HG03439 (cell line): ENCODE measurements at regions not wholly inside any gene's neighbourhood (a gene's known extent, or its start where the extent isn't known, plus 50 kb on each side); places are given as distances from the start of the nearest gene placed in this dataset.
A peak's percentile ranks its signal among the peaks of the same experiment; 100 is the strongest.
"Not testable (repeated sequence)": the region's sequence is repeated elsewhere in the genome, so short reads cannot be mapped to it uniquely, and the experiment has no call there.

Source experiments
- ATAC-seq: cut with Tn5 transposase; IDR thresholded peaks from one replicate; pipeline ENCODE4 v1.9.1; 2021; ENCODE audit warnings: mild to moderate bottlenecking, moderate library complexity; ENCODE audit not compliant: unreplicated experiment

DNA sequence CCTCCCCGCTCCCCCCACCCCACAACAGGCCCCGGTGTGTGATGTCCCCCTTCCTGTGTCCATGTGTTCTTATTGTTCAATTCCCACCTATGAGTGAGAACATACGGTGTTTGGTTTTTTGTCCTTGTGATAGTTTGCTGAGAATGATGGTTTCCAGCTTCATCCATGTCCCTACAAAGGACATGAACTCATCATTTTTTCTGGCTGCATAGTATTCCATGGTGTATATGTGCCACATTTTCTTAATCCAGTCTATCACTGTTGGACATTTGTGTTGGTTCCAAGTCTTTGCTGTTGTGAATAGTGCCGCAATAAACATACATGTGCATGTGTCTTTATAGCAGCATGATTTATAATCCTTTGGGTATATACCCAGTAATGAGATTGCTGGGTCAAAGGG lies 104.3 kb downstream of the MTPN start:
- ATAC-seq, result not testable (repeated sequence)

DNA sequence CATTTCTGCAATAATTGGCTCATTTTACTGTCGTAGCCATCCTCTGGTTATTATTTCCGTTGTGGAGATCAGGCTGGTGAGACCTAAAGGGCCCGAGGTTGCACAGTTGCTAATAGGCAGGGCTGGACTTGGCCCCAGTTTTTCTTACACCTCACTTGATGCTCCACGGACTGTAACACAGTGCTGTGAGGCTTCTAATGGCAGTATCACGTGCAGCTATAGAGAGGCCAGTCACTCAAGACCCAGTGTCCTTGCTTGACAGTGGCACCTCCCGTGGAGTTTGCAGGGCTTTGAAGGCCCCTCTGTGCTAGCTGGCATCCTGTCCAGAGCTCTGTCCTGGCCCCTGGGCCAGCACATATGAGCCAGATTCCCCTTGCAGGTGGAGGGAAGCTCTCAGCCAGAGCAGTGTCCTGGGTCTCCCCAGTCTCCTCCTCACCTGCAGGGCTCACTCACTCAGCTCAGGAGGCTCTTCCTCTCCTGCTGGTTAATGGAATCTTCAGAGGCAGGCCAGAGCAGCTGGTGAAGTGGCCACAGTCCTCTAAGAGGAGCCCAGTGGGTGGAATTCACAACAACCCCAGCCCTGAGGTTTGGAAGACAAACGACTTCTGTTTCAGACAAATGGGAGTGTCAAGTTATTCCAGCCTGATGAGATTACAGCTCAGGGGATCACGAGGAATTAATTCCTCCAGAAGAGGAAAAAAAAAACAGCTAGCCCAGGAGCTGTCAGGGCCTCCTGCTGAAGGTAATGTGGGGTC lies 114.2 kb upstream of the FAM180A start:
- ATAC-seq, result no peak

DNA sequence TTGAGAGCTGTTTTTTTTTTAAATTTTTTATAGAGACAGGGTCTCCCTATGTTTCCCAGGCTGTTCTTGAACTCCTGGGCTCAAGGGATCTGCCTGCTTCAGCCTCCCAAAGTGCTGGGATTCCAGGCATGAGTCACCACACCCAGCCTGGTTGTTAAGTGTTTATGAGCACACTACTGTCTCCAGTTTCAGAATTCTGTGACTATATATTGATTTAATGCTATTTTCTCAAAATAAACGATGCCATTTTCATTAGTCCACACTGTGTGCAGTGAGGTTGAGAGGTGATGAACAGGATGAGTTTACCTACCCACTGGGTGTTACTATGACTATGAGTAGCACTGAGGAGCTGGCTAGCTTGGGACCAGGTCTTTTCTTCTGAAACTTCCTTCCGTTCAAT lies 110.9 kb upstream of the FAM180A start:
- ATAC-seq, result no peak

DNA sequence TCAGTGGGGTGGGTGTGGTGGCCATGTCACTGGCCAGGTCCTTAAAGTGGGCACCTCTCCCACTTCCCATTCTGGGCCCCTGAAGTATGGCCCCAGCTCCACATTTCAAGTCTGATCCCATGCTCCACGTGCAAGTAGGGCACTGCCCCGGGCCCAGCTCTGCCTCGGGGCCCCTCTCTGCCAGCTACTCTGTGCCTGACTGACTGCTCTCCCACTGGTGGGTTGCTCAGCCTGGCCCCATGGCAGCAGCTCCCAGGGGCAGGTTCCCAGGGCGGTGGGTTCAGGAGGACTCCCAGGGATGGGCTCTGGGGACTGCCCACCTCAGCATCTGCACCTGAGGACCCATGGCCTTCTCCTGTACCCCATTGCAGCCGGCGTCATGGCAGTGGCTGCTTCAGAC lies 110.2 kb upstream of the FAM180A start:
- no peak for ATAC-seq

DNA sequence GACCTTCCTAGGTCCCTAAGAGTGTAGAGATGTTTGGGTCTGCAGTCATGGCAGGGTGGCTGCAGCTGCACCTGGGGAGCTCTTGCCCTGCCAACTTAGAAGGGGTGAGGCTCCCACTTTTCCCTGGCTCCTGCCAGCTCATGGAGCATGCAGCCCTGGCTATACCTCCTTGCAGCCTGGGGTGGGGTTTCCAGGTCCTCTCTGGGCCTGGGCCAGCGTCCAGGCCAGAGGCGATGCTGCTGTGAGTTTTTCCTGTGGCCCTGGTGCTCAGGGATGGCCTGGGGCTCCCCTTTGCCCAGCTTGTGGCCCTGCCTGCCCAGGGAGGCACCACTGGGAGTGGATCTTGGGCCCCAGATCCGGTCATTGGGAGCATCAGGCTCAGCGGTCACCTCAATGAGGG lies 109.8 kb upstream of the FAM180A start:
- no peak for ATAC-seq

DNA sequence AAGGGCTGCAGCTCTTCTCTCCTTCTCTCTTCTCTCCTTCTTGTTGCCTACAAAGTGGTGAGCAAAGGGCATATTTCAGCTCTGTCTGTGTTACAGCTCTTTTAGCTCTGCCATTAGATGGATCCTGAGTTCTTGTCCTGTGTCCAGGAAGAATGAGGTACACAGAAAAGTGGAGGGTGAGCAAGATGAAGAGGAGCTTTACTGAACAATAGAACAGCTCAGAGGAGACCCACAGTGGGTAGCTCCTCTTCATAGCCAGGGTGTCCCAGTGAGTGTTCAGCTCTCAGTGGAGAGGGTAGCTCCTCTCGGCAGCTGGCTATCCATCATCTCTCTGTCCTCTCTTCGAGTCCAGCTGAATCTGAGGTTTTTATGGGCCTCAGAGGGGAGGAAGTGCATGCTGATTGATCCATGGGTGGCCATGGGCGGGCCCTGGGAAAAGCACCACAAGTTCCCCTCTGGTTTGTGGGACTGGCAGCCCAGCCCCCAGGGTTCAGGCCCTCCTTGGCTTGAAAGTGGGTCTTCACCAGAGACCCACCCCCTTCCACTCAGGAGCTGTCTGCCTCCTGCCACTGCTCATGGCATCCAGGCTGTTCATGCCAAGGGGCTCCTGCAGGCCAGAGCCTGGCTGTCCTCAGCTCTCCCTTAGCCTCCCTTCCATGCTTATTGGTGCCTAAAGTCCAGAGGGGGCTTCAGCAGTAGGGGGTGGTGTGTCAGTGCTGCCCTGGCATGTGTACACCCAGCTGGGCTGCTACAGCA lies 109.1 kb upstream of the FAM180A start:
- no peak for ATAC-seq

DNA sequence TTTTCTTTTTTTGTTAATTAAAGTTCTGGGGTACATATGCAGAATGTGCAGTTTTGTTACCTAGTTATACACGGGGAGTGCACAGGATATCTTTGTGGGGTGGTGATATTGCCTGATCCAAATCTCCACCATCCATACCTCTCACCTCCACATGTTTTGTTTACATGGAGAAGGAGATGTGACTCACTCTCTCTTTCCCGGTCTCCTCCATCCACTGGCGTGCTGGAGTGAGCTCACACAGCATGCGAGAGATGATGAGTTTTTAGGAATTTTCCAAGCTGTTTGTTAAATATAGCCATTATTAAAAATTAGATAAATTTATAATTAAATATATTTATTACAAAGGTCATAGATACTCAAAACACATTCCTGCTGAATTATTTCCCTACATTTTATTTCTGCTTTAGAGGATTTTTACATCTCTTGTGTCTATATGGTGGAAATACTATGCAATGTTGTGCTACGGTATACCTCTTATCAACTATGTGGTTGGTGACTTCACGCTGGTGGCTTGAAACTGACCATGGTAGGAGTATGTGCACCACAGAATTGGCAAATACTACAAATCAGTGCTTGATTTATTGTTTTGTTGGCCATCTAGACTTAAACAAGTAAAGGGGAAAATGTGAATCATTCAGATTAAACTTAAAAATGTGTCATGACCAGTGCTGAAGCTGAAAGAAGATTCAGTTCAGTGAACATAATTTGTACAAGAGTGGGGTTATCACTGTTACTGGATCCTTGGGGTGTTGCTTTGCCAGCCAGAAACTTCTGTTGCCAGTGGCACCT lies 107.9 kb upstream of the FAM180A start:
- no peak for ATAC-seq

DNA sequence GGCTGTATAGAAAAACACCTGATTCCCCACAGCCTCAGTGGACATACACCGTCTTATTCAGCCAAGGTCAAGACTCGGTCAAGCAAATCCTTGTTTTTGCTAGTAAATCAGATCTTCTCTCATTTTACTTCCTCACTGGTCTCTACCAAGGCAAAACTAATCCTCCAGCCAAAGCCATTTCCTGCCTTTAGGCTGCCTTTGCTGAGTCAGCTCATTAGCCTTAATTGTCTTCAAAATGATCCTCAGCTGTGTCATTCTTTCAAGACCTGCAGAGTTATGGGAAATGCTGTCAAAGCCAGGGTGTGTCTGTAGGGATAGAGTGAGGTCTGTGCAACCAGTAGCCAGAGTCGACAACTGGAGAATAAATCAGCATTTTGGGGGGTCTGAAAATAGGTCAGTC lies 107.2 kb upstream of the FAM180A start:
- ATAC-seq, result no peak

DNA sequence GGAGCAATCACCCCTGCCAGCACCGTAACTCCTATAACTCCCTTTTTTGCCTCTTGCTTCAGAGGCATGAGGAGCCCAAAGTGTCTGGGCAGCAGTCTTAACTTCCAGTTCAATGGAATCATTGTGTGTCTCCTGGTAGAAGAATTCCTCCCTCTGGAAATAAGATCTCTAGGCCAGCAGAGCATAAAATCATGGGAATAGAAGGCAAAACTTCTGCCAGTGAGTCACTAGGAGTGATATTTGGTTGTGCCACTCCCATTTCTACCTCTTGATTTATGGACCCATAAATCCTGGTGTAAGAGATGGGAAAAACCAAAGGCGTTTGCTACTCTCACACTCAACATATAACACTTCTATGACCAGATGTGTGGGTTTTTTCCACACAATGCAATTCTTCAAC lies 104.9 kb upstream of the FAM180A start:
- no peak for ATAC-seq

DNA sequence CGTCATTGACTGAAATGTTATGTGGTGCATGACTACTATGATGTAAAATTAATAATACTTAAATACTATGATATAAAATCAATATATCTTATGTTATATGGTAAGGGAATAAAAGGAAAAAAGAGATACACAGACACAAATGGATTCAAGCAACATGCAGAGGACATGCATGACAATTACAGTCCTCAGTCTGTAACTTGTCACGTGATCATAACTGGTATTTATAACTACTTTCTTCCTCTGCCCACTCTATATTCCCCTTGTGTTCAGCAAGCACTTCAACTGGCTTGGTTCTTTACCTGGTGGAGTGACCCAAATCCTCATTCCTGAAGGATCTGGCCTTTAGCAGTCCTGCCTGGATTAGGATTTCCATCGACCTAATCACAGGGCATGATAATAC lies 104.4 kb upstream of the FAM180A start:
- no peak for ATAC-seq

DNA sequence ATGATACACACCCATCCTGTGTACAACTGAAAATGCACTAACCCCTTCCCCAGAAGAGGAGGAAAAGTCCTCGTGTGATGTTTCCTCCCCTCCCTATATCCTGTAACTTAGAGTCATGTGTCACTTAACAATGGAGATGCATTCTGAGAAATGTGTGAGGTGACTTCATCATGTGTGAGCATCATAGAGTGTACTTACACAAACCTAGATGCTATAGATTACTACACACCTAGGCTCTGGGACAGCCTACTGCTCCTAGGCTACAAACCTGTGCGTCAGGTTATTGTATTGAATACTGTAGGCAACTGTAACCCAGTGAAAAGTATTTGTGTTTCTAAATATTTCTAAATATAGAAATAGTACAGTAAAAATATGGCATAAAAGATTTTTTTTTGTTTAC lies 98.6 kb upstream of the FAM180A start:
- no peak for ATAC-seq

DNA sequence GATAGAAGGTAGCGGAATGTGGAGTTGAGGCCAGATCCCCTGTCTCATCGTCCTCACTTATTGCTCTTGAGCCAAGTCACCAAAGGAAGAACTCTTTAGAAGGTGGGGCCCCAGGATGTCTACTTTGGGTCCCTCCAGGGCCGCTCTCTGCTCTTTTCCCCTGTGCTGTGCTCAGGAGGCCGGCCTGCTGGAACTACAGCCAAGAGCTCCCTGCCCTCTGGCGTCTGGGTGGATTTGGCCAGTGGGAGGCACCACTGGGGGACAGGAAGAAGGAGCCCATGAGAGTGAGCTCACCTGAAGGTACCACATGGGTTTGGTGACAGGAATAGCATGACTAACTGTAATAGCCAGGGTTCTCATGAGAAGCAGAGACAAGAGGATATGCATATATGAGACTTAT lies 97.7 kb upstream of the FAM180A start:
- no peak for ATAC-seq

DNA sequence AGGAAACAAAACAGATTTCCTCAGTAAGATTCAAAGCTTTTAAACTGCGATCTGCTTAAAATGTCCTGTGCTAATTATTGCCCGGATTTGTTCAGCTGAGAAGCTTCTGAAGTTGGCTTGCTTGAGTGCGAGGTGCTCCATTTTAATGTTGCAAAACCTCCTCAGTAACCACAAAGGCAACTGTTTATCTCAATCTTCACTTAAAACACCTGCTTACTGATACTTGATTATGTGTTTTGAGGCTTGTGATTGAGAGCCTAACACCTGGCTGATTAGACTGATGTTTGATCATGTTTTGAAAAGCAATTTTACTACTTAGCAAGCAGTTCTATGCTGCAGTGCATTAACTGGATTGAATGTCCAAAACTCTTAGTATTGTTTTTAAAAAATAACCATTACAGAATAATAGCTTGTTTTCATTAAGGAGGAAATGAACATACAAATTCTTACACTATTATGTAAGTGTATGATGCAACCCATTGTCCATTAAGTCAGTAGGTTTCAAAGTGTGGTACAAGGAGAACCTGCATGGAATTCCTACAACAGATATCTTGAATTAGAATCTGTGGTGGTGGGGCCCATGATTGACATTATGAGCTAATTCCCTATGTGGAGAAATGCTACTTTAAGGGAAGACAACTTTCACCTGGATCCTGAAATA lies 96.9 kb upstream of the FAM180A start:
- no peak for ATAC-seq

DNA sequence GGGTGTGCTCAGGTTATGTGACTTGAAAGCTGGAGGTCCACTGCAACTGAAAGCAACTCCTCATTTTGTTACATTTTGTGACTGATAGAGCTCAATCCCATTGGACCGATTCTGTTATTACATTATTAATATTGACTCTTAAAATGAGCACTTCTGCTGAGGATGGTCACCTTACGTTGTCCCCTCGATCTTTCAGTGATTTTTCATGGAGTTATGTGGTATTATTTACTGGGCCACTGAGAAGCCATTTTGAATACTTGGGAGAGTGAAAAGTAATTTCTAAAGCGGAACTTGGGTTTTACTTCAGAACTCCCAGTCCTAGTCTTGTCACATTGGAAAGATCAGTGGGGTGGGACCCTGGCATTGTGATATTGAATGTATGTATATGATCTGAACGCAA lies 96.3 kb upstream of the FAM180A start:
- no peak for ATAC-seq

DNA sequence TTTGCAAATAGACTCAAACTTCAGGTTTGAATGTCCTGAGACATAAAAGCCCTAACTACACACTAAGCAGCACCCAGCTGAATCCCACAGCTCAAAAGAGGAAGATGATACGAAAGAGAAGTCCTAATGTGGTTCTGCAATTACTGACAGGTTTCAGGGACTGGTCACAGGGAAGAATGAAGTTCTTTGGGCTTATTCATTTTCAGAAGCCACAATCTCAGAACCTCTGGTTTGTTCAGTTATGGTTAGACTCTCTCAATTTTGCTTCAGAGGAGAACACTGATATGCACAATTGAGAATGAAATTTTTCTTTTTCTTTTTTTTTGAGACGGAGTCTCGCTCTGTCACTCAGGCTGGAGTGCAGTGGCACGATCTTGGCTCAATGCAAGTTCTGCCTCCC lies 94.6 kb upstream of the FAM180A start:
- ATAC-seq, result peak; percentile 93

DNA sequence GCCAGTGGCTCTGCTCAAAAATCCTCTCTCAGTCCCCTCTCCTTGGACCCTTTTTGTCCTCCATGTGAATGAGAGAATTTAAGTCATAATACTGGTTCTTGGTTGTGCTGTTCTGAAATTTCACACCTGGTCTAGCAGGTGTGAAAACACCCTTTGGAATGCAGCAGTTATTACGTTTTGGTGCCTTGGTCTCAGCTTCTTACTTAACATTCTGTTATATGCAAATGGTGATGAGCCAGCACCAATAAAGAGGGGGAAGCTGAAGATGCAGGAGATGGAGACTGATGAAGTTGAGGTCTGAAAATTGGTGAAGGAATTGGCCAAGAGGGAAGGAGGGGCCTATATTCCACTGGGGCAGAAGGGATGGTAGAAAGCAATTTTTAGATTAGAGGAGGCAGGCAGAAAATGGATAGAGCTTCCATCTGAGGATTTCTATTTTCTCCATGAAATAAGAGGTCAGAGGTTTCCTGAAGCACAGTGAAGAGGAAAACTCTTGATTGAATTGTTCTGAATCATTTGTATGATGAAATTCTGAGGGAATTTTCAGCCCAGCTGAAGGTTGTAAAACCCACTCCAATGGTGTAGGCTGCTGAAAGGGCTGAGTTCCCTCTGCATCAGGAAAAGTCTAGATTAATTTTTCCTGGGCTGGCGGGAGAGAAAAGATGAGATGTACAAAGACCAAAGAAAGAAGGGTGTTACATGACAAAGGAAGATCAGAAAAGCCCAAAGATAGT lies 94.0 kb upstream of the FAM180A start:
- ATAC-seq, result no peak

DNA sequence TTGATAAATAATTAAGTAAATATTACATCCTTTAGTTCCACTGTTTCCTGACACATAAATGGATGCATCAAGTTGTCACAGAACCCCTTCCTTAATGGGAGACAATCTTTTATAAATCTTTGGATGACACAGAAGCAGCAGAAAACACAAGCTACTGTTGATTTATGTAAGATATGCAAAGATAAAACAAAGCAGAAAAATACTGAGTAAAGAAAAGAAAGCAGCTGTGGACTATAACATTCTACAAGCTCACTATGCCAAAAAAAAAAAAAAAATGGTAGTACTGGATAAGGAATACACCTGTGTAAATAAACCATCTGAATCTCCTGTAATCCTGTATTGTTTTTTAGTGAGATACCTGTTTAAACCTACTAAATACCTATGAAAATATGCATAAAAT lies 92.0 kb upstream of the FAM180A start:
- ATAC-seq, result no peak

DNA sequence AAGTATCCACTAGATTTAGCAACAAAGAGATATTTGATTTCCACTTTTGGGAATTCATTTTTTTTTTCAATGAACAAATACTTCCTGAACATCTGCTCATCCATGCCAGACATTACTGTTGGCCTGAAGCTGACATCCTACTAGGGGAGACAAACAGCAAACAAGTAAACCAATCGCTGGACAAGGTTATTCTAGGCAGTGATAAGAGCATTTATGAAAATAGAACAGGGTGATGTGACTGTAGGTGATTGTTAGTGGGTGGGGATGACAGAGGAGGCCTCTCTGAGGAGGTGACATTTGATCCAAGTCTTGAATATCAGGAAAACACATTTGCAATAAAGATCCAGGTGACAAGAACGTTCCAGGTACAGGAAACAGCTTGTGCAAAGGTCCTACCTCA lies 89.1 kb upstream of the FAM180A start:
- ATAC-seq, result no peak

DNA sequence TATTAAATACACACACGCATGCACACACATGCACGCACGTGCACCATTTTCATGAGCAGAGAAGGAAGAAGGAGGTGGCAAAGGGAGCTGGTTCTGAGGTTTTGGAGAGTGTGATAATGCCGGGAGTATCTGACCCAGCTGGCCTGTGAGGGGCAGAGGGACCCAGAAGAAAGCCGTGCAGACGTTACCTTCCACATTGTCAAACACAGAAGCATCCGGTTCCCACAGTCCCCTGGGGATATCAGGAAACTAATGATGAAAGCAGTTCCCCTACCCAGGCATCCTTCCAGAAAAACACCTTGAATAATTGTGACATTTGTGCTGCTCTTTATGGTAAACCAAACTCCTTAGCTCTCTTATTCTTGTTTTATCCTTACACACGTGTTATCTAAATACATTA lies 85.7 kb upstream of the FAM180A start:
- ATAC-seq, result no peak

DNA sequence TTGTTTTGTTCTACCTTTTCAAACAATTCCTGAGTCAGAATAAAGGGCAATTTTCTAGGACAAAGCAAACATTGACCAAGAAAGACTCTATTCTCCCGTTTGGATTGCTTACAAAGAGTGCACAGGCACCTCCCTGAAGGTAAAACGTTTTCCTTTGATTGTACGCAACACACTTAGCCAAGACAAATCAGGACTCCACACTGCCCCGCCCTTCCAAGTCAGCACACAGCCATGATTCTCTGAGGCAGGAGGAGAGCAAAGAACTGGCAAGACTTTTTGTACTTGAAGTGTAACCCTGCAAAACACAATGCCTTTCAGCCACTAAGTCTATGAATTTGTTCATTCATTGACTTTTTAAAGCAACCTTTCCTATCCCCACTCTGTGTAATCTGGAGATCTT lies 85.0 kb upstream of the FAM180A start:
- ATAC-seq, result no peak
